ENCODE measurements at regions not wholly inside any gene's neighbourhood (a gene's known extent, or its start where the extent isn't known, plus 50 kb on each side); places are given as distances from the start of the nearest gene placed in this dataset.

DNA sequence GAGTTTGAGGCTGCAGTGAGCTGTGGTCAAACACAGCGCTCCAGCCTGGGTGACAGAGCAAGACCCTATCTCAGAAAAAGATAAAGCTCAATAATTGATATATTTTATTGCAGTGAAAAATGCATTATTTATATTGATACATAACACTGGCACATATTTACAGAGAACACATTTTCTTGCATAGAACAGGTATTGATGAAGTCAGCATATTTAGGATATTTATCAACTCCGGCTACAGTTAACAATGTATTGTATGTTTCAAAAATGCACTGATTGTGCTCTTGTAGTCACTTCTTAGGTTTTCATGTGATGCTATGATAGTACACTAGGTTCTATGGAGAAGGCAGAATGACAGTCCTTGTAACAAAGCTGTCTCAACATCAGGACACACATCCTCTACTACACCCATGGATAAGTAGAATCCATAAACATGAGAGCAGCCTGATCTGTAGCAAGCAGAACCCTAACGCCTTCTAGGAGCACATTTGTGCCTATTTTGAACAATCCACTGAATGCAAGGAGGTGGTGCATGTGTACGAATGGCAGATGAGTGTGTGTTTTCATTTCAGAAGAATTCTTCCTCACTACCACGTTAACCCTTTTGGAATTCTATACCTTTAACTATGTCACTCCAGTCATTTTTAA, 586.1 kb upstream of the CELF2 start:
- no peak for DNase-seq (ENCODE audit: low spot score)
- no peak for ATAC-seq (ENCODE audit: low FRiP score)

GRCh38 chr10:10432296-10433035, 585.2 kb upstream of the CELF2 start:
- TF ChIP-seq, protein P1, sequence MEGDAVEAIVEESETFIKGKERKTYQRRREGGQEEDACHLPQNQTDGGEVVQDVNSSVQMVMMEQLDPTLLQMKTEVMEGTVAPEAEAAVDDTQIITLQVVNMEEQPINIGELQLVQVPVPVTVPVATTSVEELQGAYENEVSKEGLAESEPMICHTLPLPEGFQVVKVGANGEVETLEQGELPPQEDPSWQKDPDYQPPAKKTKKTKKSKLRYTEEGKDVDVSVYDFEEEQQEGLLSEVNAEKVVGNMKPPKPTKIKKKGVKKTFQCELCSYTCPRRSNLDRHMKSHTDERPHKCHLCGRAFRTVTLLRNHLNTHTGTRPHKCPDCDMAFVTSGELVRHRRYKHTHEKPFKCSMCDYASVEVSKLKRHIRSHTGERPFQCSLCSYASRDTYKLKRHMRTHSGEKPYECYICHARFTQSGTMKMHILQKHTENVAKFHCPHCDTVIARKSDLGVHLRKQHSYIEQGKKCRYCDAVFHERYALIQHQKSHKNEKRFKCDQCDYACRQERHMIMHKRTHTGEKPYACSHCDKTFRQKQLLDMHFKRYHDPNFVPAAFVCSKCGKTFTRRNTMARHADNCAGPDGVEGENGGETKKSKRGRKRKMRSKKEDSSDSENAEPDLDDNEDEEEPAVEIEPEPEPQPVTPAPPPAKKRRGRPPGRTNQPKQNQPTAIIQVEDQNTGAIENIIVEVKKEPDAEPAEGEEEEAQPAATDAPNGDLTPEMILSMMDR (IDR thresholded peaks at IDR 0.05): no peak
- no peak for DNase-seq (ENCODE audit: low spot score)
- no peak for ATAC-seq (ENCODE audit: low FRiP score)

More for the DNA sequence above, 586.1 kb upstream of the CELF2 start:
- TF ChIP-seq, protein P1 (IDR thresholded peaks at IDR 0.05): no peak

- TF ChIP-seq, protein P1 (IDR thresholded peaks at IDR 0.05): no peak
- ATAC-seq (ENCODE audit: low FRiP score) (no peak), DNase-seq (ENCODE audit: low spot score) (no peak)
Observed at GRCh38 chr10:10434312-10434711, 583.4 kb upstream of the CELF2 start.

DNA sequence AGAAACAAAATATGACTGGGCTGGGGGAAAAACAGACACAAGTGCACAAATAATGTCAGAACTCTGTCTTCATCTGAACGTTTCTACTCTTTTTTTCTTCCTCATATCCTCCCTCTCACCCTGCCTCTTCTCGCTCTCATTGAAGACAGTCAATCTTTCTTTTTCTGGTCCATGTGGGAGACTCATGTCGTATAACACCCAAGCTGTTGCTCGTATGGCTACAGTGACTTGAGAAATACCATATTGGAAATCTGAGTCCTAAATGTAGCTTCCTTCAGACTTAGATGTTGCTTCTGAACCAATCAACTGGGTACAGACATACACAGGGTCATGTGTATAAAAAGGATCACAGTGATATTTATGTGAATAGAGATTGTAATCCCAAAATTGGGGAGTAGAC, 579.8 kb upstream of the CELF2 start:
- no peak for DNase-seq (ENCODE audit: low spot score)
- TF ChIP-seq, protein P1 (IDR thresholded peaks at IDR 0.05): no peak
- ATAC-seq (ENCODE audit: low FRiP score): no peak

DNA sequence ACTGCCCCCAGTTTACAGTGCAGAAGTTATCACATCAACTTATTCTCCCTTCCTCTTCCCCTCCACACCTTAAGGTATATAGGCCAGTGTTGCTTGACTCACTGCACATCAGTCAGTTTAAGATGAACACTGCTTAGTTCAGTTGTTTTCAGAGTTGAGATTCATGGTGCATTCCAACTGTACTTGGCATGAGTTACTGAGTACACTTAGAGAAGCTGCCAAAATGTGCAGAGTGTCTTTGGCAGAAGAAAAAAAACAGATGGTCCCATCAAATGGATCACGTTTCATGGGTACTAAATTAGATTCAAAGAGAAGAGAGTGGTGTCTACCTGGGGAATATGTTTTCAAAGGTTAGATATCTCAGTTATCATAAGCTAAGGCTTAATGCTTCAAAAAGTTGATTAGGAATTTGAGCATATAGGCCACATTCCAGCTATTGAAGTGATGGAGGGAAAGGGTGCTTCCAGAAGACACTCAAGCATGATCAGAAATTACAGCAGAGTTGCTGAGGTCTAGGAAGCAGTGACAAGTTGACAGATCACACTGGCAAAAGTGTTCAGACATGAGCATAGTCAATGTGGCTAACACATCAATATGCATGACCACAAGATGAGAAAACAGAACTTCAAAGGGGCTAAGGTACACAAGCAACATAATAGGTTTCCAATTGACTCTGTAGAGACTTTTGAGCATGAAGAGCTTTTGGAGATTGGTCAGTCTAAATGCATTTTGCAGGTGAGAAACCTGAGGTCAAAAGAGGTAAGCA, 579.2 kb upstream of the CELF2 start:
- no peak for ATAC-seq (ENCODE audit: low FRiP score)
- TF ChIP-seq, protein P1 (IDR thresholded peaks at IDR 0.05): no peak
- no peak for DNase-seq (ENCODE audit: low spot score)

DNA sequence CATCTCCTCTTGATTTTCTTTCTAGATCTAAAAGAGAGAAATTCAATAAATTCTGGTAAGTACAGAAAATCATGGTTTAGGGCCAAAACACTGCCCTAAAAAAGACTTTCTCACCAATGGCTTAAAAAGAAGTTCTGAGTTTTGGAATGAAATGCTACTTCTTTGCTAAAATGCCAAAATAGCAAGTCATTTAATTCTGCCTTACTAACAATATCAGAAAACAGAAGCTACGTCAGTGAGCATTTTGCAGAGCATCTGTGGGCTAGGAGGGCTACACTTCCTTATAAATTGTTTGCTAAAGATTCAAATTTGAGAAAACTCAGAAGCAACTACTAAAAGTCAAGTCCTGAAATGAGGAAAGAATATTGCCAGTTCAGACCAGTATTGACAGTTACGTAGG, 560.8 kb upstream of the CELF2 start:
- DNase-seq (ENCODE audit: low spot score) (no peak), ATAC-seq (ENCODE audit: low FRiP score) (no peak)
- TF ChIP-seq, protein P1 (IDR thresholded peaks at IDR 0.05): no peak
